Thyroid gland (tissue), 4 donors: ENCODE measurements at regions not wholly inside any gene's neighbourhood (a gene's known extent, or its start where the extent isn't known, plus 50 kb on each side); places are given as distances from the start of the nearest gene placed in this dataset.
A peak's percentile ranks its signal among the peaks of the same experiment; 100 is the strongest.

Experiments
- DNase-seq, 2 donors: peaks; one replicate each; pipeline ENCODE4 v3.0.0-alpha.2; 2019
- H3K27ac ChIP-seq, 3 donors: fragments of 200-600 bp; sonication (generic); 1 replicate in 2 of 3; 2 replicates in 1 of 3; pipeline ENCODE4 v1.5.1; 2016 to 2019; ENCODE audit warnings: mild to moderate bottlenecking in 1 of 3, moderate library complexity in 1 of 3
- H3K27me3 ChIP-seq: fragments of 200-600 bp; sonication (generic); one replicate; pipeline ENCODE4 v1.5.1; 2019
- H3K36me3 ChIP-seq, 2 donors: fragments of 200-600 bp; sonication (generic); one replicate each; pipeline ENCODE4 v1.5.1; 2016 to 2019
- H3K4me1 ChIP-seq, 2 donors: fragments of 200-600 bp; sonication (generic); one replicate each; pipeline ENCODE4 v1.5.1; 2017 to 2019
- H3K4me3 ChIP-seq, 3 donors: fragments of 200-600 bp; sonication (generic); replicated peaks in 1 of 3; 1 replicate in 2 of 3; 2 replicates in 1 of 3; pipeline ENCODE4 v1.5.1; 2016; ENCODE audit warnings: mild to moderate bottlenecking in 1 of 3
- H3K9me3 ChIP-seq: fragments of 200-600 bp; sonication (generic); one replicate; pipeline ENCODE4 v1.5.1; 2017
- POLR2A ChIP-seq, 2 donors: fragments of 450-650 bp; IDR thresholded peaks; one replicate each; pipeline ENCODE4 v1.6.1; 2017; ENCODE audit warnings: antibody characterized with exemption in 2 of 2, mild to moderate bottlenecking in 2 of 2, moderate library complexity in 1 of 2
- WGBS, 2 donors: methylation state at CpG; one replicate each; pipeline ENCODE4 v1.1.5; 2017; 5-methylcytosine and 5-hydroxymethylcytosine counted together
- intact Hi-C: fragments of 100-400 bp; cut with DNase I; formaldehyde crosslinking; loops from one replicate; pipeline ENCODE4 v1.15.1; 2023
- TF ChIP-seq, protein P1 (sequence below), 6 experiments: fragments of 200-600 bp in 3 of 6; fragments of 450-650 bp in 3 of 6; sonication (generic) in 3 of 6; IDR thresholded peaks; one replicate each; pipeline ENCODE4 v1.5.1; 2016 to 2019; ENCODE audit warnings: antibody characterized with exemption in 6 of 6, mild to moderate bottlenecking in 2 of 6, inconsistent platforms in 1 of 6, moderate library complexity in 1 of 6

DNA sequence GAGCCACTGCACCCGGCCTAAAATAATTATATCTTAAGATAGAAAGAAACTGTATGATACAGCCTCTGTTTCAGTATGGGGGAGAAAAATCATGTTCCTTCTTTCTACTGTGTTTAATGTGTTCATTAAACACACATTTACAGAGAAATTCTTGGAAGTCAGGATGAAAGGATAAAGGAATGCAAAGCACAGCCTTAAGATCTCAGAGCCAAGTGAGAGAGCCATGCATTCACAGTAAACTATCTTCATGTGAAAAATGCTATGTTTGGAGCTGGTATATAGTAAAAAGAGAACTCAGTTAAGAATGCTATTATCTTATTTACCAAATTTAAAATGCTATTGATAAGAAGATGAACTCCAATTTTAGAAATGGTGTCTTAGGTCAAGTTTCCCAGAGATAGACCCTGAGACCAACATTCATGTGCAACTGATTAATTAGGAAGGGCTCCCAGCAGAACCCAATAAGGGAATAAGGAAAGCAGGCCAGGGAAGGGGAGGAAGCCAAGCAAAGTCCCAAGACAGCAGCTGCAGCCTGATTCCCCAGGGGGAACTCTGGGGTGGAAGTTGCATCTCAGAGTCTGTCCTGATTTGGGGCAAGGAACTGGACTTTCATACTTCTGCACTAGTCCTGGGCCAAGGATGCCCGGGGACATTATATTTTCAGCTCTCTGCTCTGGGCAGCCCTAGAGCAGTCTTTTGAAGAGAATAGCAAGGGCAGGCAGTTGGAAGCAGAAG is 130.0 kb upstream of the ZNF648 start:
- WGBS, 2 donors: 84 to 96% methylated on average over 2 of the region's 2 CpGs
- no peaks in the 10 kb centered on the region for H3K36me3 ChIP-seq
- no peak overlapping the region for H3K27ac ChIP-seq
- no peaks in the 10 kb centered on the region for H3K9me3 ChIP-seq
- no peak for DNase-seq
- peaks cover 35 to 36% of the 10 kb centered on the region in 2 donors for H3K4me1 ChIP-seq
- H3K27me3 ChIP-seq: no peaks in the 10 kb centered on the region
- H3K4me3 ChIP-seq: no peak overlapping the region
- TF ChIP-seq POLR2A (IDR thresholded peaks at IDR 0.05): no peak
- TF ChIP-seq, protein P1, sequence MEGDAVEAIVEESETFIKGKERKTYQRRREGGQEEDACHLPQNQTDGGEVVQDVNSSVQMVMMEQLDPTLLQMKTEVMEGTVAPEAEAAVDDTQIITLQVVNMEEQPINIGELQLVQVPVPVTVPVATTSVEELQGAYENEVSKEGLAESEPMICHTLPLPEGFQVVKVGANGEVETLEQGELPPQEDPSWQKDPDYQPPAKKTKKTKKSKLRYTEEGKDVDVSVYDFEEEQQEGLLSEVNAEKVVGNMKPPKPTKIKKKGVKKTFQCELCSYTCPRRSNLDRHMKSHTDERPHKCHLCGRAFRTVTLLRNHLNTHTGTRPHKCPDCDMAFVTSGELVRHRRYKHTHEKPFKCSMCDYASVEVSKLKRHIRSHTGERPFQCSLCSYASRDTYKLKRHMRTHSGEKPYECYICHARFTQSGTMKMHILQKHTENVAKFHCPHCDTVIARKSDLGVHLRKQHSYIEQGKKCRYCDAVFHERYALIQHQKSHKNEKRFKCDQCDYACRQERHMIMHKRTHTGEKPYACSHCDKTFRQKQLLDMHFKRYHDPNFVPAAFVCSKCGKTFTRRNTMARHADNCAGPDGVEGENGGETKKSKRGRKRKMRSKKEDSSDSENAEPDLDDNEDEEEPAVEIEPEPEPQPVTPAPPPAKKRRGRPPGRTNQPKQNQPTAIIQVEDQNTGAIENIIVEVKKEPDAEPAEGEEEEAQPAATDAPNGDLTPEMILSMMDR (IDR thresholded peaks at IDR 0.05): no peak
- intact Hi-C loops: loop anchor here (10.0 kb wide), 1 partner anchor 203 kb away; the partner anchor contains the start of gene GLUL

GRCh38 chr1:182189535-182190066 is 128.1 kb upstream of the ZNF648 start:
- no peak overlapping the region for H3K27ac ChIP-seq
- TF ChIP-seq POLR2A (IDR thresholded peaks at IDR 0.05): no peak
- TF ChIP-seq, protein P1 (IDR thresholded peaks at IDR 0.05): no peak
- WGBS, 2 donors: 37 to 47% methylated on average over 3 of the region's 3 CpGs
- no peak for DNase-seq
- no peak overlapping the region for H3K4me3 ChIP-seq
- no peaks in the 10 kb centered on the region for H3K9me3 ChIP-seq
- peaks cover 46 to 47% of the 10 kb centered on the region in 2 donors for H3K4me1 ChIP-seq
- no peaks in the 10 kb centered on the region for H3K27me3 ChIP-seq
- H3K36me3 ChIP-seq: no peaks in the 10 kb centered on the region
- intact Hi-C loops: loop anchor here (10.0 kb wide), 1 partner anchor 205 kb away; the partner anchor contains the start of gene GLUL

DNA sequence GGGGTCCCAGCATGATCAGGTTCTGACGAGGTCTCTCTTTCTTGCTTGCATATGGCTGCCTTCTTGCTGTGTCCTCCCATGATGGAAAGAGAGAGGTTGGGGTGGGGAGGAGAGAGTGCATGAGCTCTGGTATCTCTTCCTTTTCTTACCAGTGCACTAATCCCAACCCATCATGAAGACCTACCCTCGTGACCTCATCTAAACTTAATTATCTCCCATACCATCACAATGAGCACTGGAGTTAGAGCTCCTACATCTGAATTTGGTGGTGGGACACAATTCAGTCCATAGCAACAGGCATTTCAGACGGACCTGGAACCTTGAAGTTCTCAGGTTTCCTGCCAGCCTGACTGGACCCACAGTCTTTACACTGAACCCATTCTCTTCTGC is 125.2 kb upstream of the ZNF648 start:
- DNase-seq: no peak
- H3K27me3 ChIP-seq: no peaks in the 10 kb centered on the region
- no peak overlapping the region for H3K4me3 ChIP-seq
- peak overlapping the region; percentile 61 to 70 (median 70) for H3K27ac ChIP-seq
- TF ChIP-seq POLR2A (IDR thresholded peaks at IDR 0.05): no peak
- TF ChIP-seq, protein P1 (IDR thresholded peaks at IDR 0.05): no peak
- H3K4me1 ChIP-seq: peaks cover 46 to 54% of the 10 kb centered on the region in 2 donors
- no peaks in the 10 kb centered on the region for H3K36me3 ChIP-seq
- intact Hi-C loops: no loop called here
- no peaks in the 10 kb centered on the region for H3K9me3 ChIP-seq
- WGBS, 2 donors: 76 to 81% methylated on average over 3 of the region's 3 CpGs

DNA sequence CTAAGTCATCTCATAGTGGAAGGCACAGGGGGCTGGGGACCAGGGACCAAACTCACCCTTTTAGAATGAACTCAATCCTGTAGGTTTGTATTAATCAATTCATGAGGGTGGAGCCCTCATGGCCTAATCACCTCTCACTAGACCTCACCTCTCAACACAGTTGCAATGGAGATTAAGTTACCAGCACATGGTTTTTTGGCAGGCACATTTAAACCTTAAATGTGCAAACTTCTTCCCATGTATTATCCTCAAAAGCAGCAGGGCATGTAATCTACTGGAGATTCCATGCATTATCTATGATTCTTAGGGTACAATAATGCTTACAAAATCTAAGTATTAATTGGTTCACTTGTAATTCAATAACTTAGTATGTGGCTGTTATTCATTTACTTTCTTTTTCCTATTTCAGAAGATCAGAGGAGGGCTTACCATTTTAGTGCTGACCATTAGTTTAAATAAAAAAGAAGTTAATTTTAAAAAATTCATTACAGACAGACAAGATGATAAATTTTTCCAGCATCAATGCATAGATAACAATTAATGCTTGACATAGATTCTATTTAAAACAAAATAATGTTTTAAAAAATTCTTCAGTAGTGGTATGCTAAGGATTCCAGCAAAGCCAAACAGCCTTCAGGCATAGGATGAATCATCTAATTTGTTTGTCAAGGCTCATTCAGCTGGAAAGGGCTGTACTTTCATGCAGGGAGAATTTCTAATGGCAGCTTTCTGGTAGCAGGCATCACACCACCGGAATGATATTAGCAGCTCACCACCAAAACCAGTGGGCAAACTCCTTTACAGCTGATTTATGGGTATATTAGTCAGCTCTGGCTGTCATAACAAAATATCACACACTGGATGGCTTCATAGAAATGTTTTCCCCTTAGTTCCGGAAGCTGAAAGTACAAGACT is 124.6 kb upstream of the ZNF648 start:
- Histone ChIP-seq H3K4me3 (no peak overlapping the region), H3K4me1 (peaks cover 52 to 60% of the 10 kb centered on the region in 2 donors), H3K27ac (peak overlapping the region; percentile 61 to 70 (median 70)), H3K36me3 (no peaks in the 10 kb centered on the region), H3K9me3 (no peaks in the 10 kb centered on the region), H3K27me3 (no peaks in the 10 kb centered on the region)
- WGBS, 2 donors: 60 to 65% methylated on average over 2 of the region's 2 CpGs
- peak in 1 of 2 donors; percentile 12 for TF ChIP-seq POLR2A (IDR thresholded peaks at IDR 0.05)
- TF ChIP-seq, protein P1 (IDR thresholded peaks at IDR 0.05): no peak
- peak; percentile 30 for DNase-seq
- intact Hi-C loops: no loop called here
